VCaP (cell line): ENCODE measurements at regions not wholly inside any gene's neighbourhood (a gene's known extent, or its start where the extent isn't known, plus 50 kb on each side); places are given as distances from the start of the nearest gene placed in this dataset.

ENCODE experiments used
- H3K27ac ChIP-seq: fragments of 450-650 bp; 2 replicates; pipeline ENCODE4 v1.5.1; 2017
- TF ChIP-seq, protein P1 (sequence below): fragments of 450-650 bp; conservative IDR thresholded peaks from 2 replicates; pipeline ENCODE4 v1.5.1; 2017; ENCODE audit warnings: mild to moderate bottlenecking, moderate library complexity

DNA sequence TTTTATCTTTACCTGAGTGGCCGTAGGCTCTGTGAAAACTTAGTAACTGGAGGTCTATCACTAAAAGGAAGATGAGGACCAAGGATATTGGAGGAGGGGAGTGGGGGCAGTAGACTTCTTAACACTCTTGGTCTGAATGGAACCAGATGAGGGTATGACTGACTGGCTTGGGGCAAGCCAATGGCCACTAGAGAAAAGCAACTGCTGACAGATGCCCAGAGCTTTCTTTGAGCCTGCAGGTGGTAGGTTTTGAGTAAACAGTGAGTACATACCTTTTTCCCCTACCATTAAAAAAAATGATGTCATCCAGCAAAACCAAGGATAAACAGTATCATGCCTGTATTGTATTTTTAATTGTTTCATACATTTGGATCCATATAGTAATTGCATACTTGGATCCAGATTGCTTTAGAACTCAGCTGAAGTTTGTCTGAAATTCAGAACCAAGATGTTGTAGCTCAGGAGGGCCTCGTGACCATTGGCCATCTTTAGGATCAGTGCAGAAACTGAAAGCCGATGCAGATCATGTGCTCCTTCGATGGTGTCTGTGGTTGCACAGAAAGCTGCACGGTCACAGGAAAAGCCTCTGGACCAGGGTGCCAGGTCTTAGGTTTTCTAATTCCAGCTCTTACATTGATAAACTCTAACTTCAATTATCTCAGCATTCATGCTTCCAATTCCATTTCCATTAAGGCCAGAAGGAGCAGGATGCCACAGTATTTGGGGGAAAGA is 131.0 kb downstream of the PDGFRA start:
- no peak overlapping the region for H3K27ac ChIP-seq
- TF ChIP-seq, protein P1, sequence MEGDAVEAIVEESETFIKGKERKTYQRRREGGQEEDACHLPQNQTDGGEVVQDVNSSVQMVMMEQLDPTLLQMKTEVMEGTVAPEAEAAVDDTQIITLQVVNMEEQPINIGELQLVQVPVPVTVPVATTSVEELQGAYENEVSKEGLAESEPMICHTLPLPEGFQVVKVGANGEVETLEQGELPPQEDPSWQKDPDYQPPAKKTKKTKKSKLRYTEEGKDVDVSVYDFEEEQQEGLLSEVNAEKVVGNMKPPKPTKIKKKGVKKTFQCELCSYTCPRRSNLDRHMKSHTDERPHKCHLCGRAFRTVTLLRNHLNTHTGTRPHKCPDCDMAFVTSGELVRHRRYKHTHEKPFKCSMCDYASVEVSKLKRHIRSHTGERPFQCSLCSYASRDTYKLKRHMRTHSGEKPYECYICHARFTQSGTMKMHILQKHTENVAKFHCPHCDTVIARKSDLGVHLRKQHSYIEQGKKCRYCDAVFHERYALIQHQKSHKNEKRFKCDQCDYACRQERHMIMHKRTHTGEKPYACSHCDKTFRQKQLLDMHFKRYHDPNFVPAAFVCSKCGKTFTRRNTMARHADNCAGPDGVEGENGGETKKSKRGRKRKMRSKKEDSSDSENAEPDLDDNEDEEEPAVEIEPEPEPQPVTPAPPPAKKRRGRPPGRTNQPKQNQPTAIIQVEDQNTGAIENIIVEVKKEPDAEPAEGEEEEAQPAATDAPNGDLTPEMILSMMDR: no peak

- TF ChIP-seq, protein P1: no peak
- peak overlapping the region; percentile 53 for H3K27ac ChIP-seq
These were observed 133.9 kb downstream of the PDGFRA start for GRCh38 chr4:54363037-54363436.

DNA sequence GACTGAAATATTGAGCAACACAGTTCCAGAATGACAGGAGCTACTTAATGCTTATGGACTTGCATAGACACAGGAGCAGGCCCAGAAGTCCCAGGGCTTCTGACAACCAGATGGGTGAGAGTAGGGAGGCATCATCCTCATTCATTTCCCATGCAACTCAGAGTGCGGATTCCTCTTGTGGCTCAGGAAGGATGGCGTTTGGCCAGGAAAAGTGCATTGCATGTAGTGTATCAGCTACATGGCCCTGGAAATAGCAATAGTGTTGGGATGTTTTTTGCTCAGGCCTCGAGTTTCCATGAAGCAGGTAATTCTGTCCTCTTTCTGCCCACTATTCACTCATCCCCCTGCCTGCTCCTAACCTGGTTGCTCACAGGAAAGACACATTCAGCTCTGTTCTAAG is 136.6 kb downstream of the PDGFRA start:
- H3K27ac ChIP-seq: no peak overlapping the region
- TF ChIP-seq, protein P1: no peak

- TF ChIP-seq, protein P1: no peak
- H3K27ac ChIP-seq: no peak overlapping the region
These were observed 138.0 kb downstream of the PDGFRA start for GRCh38 chr4:54367059-54367458.

- H3K27ac ChIP-seq: no peak overlapping the region
- TF ChIP-seq, protein P1: no peak
These were observed 139.5 kb downstream of the PDGFRA start for GRCh38 chr4:54368281-54369265.

GRCh38 chr4:54371173-54371572 is 142.1 kb downstream of the PDGFRA start:
- no peak overlapping the region for H3K27ac ChIP-seq
- TF ChIP-seq, protein P1: no peak

DNA sequence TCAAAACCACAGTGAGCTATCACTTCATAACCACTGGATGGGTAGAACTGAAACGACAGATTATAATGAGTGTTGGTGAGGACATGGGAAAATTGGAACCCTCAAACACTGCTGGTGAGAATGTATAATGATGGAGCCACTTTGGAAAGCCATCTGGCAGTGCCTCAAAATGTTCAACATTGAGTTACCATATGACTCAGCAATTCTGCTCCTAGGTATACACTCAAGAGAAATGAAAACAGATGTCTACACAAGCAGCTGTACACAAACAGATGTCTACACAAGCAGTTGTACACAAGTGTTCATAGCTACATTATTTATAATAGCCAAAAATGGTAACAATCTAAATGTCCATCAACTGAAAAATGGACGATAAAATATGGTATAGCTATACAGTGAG is 143.9 kb downstream of the PDGFRA start:
- H3K27ac ChIP-seq: no peak overlapping the region
- TF ChIP-seq, protein P1: no peak
